ENCODE measurements at regions not wholly inside any gene's neighbourhood (a gene's known extent, or its start where the extent isn't known, plus 50 kb on each side); places are given as distances from the start of the nearest gene placed in this dataset.
"Not testable (repeated sequence)": the region's sequence is repeated elsewhere in the genome, so short reads cannot be mapped to it uniquely, and the experiment has no call there.

- no peak for DNase-seq
These were observed 134.6 kb upstream of the RCN1 start for GRCh38 chr11:31956310-31956709.

- no peak for DNase-seq
These were observed 135.0 kb upstream of the RCN1 start for GRCh38 chr11:31955838-31956237.

GRCh38 chr11:31953803-31954327, 137.0 kb upstream of the RCN1 start:
- DNase-seq: no peak

DNA sequence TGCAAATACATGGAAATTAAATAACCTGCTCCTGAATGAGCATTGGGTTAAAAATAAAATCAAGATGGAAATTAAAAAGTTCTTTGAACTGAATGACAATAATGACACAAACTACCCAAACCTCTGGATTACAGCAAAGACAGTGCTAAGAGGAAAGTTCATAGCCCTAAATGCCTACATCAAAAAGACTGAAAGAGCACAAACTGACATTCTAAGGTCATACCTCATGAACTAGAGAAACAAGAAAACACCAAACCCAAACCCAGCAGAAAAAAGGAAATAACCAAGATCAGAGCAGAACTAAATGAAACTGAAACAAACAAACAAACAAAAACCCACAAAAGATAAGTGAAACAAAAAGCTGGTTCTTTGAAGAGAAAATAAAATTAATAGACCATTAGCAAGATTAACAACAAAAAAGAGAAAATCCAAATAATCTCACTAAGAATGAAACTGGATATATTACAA, 138.6 kb upstream of the PAX6 start:
- not testable (repeated sequence) for DNase-seq

DNA sequence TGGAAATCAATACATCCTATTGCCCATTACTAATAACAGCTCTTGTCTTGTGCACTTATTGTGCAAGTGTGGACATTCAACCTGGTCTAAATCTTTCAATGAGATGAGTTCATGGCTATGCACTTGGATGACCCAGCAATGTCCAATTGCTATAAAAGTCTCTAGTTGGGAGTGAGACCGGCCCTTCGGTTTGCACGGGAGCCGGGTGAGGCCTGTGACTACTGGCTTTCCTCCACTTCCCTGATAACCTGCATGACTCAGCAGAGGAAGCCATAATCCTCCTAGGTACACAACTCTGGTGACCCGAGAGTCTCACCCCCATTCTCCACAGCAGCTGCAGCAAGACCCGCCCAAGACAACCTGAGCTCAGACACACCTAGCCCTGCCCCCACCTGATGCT, 135.9 kb upstream of the PAX6 start:
- no peak for DNase-seq

DNA sequence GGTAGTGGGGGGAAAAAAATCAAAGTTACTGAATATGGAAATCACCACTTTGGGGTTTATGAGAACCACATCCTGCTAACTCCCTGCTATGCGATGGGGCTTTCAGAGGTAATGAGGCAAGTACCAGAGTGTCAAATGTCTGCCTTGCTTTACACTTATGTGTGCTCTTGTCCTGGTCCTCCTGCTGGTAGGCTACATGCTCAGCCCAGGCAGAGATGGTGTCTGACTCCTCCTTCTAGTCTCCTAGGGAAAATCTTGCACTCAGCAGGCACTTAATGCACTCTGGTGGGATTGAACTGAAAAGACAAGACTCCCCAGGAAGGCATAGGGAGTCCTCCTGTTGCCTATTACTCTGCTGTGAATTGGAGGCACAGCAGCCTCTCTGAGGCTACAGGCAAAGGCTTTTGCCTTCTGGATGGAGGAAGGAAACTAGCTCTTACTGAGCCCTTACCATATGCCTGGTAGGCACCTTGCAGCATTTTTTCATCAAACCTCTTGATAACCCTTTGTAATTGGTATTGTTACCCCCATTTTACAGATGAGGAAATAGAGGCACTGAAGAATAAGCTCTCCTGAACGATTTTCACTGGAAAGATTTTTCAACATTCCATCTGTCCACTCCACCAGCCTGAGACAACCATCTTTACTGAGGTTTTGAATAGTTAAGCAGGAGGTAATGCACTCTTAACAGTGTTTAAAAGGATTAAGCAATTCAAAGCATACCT, 132.1 kb upstream of the PAX6 start:
- DNase-seq: no peak

GRCh38 chr11:31940371-31941037, 129.4 kb upstream of the PAX6 start:
- no peak for DNase-seq

DNA sequence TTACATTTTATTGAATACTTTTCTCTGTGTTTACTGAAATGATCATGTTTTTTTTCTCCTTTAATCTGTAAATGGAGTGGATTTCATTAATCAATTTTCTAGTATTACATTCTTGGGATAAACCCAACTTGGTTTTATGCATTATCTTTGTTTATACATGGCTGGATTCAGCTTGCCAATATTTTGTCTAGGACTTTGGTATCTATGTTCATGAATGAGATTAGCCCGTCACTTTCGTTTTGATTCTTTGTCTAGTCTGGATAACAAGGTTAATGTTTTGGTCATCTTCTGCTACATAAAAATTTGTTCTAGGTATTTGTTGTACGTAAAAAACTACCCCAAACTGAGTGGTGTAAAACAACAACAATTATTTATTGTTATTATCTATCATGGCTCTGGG, 127.9 kb upstream of the PAX6 start:
- DNase-seq: no peak

GRCh38 chr11:31936312-31936711, 125.2 kb upstream of the PAX6 start:
- no peak for DNase-seq

DNA sequence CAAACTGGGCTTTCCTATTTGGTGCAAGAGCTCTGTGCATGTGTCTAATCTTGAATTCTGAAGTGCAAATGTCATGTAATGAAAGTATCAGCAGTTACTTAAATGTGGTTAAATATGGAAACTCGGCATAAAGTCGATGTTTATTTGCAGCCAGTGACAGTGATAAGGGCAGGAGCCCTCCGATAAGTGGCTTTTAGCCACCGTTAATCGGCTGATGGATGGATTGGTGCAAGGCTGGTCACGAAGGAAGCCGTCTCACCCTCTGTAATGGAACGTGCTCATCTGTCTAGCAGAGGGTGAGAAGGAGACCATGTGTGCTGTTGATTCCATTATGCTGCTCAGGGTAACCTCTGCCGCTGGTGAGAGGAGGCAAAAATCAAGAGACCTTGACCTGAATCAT, 121.8 kb upstream of the PAX6 start:
- DNase-seq: no peak

DNA sequence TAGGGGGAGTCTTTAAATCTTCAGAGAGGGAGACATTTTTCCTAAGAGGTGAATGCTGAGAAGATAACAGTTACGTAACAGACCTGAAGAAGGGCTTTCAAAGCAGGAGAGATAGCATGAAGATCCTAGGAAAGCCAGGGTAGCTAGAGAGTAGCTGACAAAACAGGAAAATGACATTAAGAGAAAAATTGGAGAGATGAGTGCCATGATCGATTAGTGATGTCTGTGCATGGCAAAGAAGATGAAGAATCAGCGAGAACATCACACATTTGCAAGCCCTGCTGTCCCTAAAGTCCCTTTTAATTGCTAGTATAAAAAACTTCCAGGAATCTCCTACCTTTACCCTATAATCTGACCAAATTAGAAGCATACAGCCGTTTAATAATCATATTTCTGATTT, 116.9 kb upstream of the PAX6 start:
- no peak for DNase-seq

GRCh38 chr11:31926816-31927528, 115.8 kb upstream of the PAX6 start:
- DNase-seq: no peak

- no peak for DNase-seq
These were observed 115.0 kb upstream of the PAX6 start for GRCh38 chr11:31926106-31926505.

- no peak for DNase-seq
These were observed 111.3 kb upstream of the PAX6 start for GRCh38 chr11:31922450-31922849.

GRCh38 chr11:31921081-31921480, 110.0 kb upstream of the PAX6 start:
- no peak for DNase-seq

GRCh38 chr11:31919175-31919574, 108.1 kb upstream of the PAX6 start:
- no peak for DNase-seq

DNA sequence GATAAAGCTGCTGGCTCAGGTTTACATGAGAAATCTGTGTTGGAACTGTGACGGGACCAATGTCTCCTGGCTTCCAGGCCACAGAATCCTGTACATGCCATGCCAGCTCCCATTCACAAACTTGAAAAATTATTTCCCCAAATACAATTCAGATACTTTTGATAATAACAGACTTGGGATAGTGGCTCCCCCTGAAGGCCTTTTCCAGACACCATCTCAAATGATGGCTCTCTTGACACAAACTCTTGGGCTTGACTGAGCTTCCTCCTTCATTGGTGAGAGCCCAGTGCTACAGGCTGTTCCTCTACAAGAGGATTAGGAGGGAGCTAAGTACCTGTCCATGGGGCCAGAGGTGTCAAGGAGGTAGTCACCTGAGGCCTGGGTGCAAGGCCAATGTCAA, 104.7 kb upstream of the PAX6 start:
- no peak for DNase-seq

DNA sequence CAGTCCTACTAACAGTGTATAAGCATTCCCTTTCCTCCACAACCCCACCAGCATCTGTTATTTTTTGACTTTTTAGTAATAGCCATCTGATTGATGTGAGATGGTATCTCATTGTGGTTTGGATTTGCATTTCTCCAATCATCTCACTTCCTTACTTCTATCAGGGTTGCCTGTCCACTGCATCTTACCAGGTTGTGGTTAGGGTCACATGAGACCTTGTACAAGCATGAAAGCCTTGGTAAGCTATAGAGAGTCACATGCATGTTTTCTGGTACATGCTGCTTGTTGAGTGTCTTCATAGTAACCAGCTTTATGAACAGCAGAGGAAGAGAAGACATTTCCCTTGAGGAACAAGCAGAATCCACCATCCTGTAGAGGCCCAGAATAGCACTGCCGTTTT, 102.9 kb upstream of the PAX6 start:
- DNase-seq: no peak

DNA sequence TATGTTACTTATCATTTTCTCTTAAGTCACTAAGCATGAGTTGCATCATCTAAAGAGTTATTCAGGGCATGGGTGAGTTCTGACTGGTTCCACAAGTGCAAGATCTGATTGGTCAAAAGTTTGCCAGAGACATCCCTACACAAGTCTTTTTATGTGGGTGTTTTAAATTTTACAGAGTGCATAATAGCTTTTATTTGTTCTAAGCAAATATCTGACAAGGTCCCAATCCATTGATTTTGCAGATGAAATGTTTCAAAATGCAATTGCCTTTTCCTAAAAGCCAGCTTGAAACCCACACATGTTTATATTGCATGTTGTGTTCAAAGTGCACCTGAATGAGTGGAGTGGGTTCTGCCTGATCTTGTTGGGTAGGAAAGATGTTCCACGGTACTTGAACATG, 101.7 kb upstream of the PAX6 start:
- DNase-seq: no peak

DNA sequence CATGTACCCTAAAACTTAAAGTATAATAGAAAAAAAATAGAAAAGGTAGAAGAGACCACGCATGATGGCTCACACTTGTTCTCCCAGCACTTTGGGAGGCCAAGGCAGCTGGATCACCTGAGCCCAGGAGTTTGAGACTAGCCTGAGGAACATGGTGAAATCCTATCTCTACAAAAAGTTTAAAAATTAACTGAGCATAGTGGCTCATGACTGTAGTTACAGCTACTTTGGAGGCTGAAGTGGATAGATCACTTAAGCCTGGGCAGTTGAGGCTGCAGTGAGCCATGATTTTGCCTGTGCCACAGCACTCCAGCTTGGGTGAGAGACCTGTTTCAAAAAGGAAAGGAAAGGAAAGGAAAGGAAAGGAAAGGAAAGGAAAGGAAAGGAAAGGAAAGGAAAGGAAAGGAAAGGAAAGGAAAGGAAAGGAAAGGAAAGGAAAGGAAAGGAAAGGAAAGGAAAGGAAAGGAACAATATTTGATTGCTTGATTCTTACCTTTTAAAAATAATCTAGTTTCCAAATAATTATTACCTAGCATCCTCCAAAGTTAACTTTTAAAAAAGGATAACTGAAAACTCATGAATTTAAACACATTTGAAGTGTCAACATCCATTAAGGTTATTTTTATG, 99.9 kb upstream of the PAX6 start:
- no peak for DNase-seq

DNA sequence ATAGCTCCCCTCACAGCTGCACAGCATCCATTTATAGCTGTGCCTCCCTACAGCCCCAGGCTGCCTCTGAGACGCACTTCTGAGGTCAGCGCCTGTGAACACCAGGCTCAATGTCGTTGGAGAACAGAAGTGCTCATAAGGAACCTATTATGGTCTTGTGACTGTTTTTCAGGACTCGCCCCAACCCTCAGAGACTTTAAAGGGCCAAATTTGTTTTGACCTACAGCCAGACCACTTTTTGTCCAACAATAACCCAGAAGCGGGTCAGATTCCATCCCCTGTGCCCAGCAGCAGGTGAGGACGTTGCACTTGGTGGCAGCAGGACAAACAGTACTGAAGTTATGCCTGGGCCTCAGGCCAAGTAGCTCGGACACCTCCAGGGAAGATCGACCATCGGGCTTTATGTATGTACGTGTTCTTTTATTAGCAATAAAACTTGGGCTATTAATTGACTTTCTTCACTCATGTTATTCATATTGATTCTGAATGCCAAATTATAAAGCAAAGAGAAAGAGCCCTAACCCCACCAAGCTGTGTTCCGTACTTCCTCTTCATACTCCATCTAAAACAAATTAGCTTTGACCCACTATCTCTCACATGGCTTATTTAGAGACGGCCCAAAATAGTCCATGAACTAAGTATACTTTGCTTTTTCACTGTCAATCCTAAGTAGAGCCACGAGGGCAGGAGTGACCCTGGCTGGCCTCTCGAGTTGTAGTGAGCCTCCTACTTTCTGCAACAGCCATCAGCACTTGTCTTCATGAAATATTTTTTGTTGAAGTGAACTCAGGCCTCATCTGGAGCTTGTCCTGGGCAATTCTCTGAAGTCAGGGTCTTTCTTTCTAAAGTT, 92.3 kb upstream of the PAX6 start:
- no peak for DNase-seq

- no peak for DNase-seq
These were observed 91.6 kb upstream of the PAX6 start for GRCh38 chr11:31902706-31903105.

Data from stimulated activated naive CD4-positive, alpha-beta T cell (primary cell).